ENCODE measurements at regions not wholly inside any gene's neighbourhood (a gene's known extent, or its start where the extent isn't known, plus 50 kb on each side); places are given as distances from the start of the nearest gene placed in this dataset.
"Not testable (repeated sequence)": the region's sequence is repeated elsewhere in the genome, so short reads cannot be mapped to it uniquely, and the experiment has no call there.

DNA sequence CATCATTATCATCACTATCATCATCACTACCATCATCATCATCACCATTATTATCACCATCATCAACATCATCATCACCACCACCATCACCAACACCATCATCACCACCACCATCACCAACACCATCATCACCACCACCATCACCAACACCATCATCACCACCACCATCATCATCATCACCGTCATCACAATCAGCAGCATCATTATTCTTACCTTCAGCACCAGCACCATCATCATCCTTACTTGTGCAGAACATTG lies 155.2 kb downstream of the ACTR3B start:
- TF ChIP-seq, protein P1, sequence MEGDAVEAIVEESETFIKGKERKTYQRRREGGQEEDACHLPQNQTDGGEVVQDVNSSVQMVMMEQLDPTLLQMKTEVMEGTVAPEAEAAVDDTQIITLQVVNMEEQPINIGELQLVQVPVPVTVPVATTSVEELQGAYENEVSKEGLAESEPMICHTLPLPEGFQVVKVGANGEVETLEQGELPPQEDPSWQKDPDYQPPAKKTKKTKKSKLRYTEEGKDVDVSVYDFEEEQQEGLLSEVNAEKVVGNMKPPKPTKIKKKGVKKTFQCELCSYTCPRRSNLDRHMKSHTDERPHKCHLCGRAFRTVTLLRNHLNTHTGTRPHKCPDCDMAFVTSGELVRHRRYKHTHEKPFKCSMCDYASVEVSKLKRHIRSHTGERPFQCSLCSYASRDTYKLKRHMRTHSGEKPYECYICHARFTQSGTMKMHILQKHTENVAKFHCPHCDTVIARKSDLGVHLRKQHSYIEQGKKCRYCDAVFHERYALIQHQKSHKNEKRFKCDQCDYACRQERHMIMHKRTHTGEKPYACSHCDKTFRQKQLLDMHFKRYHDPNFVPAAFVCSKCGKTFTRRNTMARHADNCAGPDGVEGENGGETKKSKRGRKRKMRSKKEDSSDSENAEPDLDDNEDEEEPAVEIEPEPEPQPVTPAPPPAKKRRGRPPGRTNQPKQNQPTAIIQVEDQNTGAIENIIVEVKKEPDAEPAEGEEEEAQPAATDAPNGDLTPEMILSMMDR (tag by site-specific recombination; IDR thresholded peaks at IDR 0.05) = not testable (repeated sequence)
- TF ChIP-seq ZNF133 (tag by site-specific recombination; IDR thresholded peaks at IDR 0.05); ZNF311 (tag by site-specific recombination; IDR thresholded peaks at IDR 0.05; ENCODE audit: borderline replicate concordance); ZNF274 (IDR thresholded peaks at IDR 0.05; ENCODE audit: low read length); ZNF274 (tag by site-specific recombination; IDR thresholded peaks at IDR 0.05; ENCODE audit: borderline replicate concordance): not testable (repeated sequence)
- TF ChIP-seq, protein P2, sequence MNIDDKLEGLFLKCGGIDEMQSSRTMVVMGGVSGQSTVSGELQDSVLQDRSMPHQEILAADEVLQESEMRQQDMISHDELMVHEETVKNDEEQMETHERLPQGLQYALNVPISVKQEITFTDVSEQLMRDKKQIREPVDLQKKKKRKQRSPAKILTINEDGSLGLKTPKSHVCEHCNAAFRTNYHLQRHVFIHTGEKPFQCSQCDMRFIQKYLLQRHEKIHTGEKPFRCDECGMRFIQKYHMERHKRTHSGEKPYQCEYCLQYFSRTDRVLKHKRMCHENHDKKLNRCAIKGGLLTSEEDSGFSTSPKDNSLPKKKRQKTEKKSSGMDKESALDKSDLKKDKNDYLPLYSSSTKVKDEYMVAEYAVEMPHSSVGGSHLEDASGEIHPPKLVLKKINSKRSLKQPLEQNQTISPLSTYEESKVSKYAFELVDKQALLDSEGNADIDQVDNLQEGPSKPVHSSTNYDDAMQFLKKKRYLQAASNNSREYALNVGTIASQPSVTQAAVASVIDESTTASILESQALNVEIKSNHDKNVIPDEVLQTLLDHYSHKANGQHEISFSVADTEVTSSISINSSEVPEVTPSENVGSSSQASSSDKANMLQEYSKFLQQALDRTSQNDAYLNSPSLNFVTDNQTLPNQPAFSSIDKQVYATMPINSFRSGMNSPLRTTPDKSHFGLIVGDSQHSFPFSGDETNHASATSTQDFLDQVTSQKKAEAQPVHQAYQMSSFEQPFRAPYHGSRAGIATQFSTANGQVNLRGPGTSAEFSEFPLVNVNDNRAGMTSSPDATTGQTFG (tag by site-specific recombination; IDR thresholded peaks at IDR 0.05; ENCODE audit: borderline replicate concordance) = not testable (repeated sequence)
- TF ChIP-seq, protein P3, sequence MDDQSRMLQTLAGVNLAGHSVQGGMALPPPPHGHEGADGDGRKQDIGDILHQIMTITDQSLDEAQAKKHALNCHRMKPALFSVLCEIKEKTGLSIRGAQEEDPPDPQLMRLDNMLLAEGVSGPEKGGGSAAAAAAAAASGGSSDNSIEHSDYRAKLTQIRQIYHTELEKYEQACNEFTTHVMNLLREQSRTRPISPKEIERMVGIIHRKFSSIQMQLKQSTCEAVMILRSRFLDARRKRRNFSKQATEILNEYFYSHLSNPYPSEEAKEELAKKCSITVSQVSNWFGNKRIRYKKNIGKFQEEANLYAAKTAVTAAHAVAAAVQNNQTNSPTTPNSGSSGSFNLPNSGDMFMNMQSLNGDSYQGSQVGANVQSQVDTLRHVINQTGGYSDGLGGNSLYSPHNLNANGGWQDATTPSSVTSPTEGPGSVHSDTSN (CRISPR knock-in tag; IDR thresholded peaks at IDR 0.05) = not testable (repeated sequence)
